HCT116 (cell line): ENCODE measurements at regions not wholly inside any gene's neighbourhood (a gene's known extent, or its start where the extent isn't known, plus 50 kb on each side); places are given as distances from the start of the nearest gene placed in this dataset.

ENCODE experiments used
- ATAC-seq: fragments of 200-7000 bp; cut with Tn5 transposase; 2 replicates; pipeline ENCODE4 v1.9.1; 2020; ENCODE audit warnings: mild to moderate bottlenecking, moderate library complexity
- BruUV-seq: library from RNA; stranded (reverse); fragments of 400-500 nt; replicated peaks from 2 replicates; lab custom pipeline; 2021; lab: Mats Ljungman, UMichigan
- CTCF ChIA-PET: fragments of 300-600 bp; sonication (Branson Sonifier 250); formaldehyde crosslinking; loops from one replicate; lab custom pipeline; 2021; ENCODE audit warnings: antibody characterized with exemption; lab: Charles Lee
- POLR2A ChIA-PET: fragments of 300-600, 350-600 bp; sonication (Branson Sonifier 250); formaldehyde crosslinking; loops from one replicate; lab custom pipeline; 2021; ENCODE audit warnings: antibody characterized with exemption; lab: Charles Lee
- RAD21 ChIA-PET, 2 experiments: fragments of 300-600 bp; sonication (Branson Sonifier 250); formaldehyde crosslinking; loops; one replicate each; lab custom pipeline; 2023; ENCODE audit warnings: low total read pairs in 2 of 2; ENCODE audit not compliant: uncharacterized antibody in 2 of 2, unreplicated experiment in 2 of 2, low non-redundant PET in 1 of 2; lab: Charles Lee
- DNase-seq: peaks from one replicate; pipeline ENCODE4 v3.0.0-alpha.2; 2010; ENCODE audit warnings: low read depth, low spot score
- H2AFZ ChIP-seq: fragments of 200-600 bp; shearing (Covaris generic), sonication (generic); 2 replicates; pipeline ENCODE4 v1.6.1; 2017; ENCODE audit warnings: low read depth, mixed run types, mixed read lengths, antibody characterized with exemption, low read length; ENCODE audit not compliant: poor library complexity, severe bottlenecking
- H3K27ac ChIP-seq: 2 replicates; pipeline ENCODE4 v1.5.1; 2012; ENCODE audit warnings: low read depth, low read length
- H3K27me3 ChIP-seq: fragments of 200-600 bp; sonication (generic); 2 replicates; pipeline ENCODE4 v1.6.1; 2016; ENCODE audit warnings: mixed run types, low read length, mixed read lengths; ENCODE audit not compliant: insufficient read depth
- H3K36me3 ChIP-seq, 2 experiments: fragments of 200-500 bp in 1 of 2; fragments of 200-600 bp in 1 of 2; sonication (Bioruptor generic) in 1 of 2; sonication (generic) in 1 of 2; 2 replicates each; pipeline versions ENCODE4 v1.5.1 to v1.6.1; 2014 to 2016; ENCODE audit warnings: low read length in 2 of 2, inconsistent platforms in 1 of 2, mixed read lengths in 1 of 2, mixed run types in 1 of 2; ENCODE audit not compliant: insufficient read depth in 2 of 2, control insufficient read depth in 1 of 2
- H3K4me1 ChIP-seq, 2 experiments: fragments of 200-600 bp in 1 of 2; sonication (generic) in 1 of 2; 2 replicates each; pipeline versions ENCODE4 v1.5.1 to v1.6.1; 2012 to 2017; ENCODE audit warnings: low read length in 2 of 2, inconsistent platforms in 1 of 2, mild to moderate bottlenecking in 1 of 2, mixed read lengths in 1 of 2, mixed run types in 1 of 2, moderate library complexity in 1 of 2; ENCODE audit not compliant: insufficient read depth in 2 of 2, control insufficient read depth in 1 of 2
- H3K4me2 ChIP-seq: fragments of 200-600 bp; sonication (generic); 2 replicates; pipeline ENCODE4 v1.6.1; 2017; ENCODE audit warnings: mixed run types, low read length, mixed read lengths
- H3K4me3 ChIP-seq, 2 experiments: fragments of 200-600 bp in 1 of 2; sonication (generic) in 1 of 2; replicated peaks in 1 of 2; 2 replicates each; pipeline ENCODE4 v1.5.1; 2011 to 2016; ENCODE audit warnings: low read length in 2 of 2, control low read depth in 1 of 2, low read depth in 1 of 2, mild to moderate bottlenecking in 1 of 2, mixed read lengths in 1 of 2, mixed run types in 1 of 2
- H3K79me2 ChIP-seq: fragments of 200-600 bp; sonication (generic); 2 replicates; pipeline ENCODE4 v1.6.1; 2017; ENCODE audit warnings: mild to moderate bottlenecking, mixed run types, low read length, moderate library complexity, mixed read lengths; ENCODE audit not compliant: insufficient read depth
- H3K9ac ChIP-seq: fragments of 200-600 bp; sonication (generic); 2 replicates; pipeline ENCODE4 v1.6.1; 2016; ENCODE audit warnings: low read length, mixed read lengths
- H3K9me2 ChIP-seq: fragments of 200-600 bp; sonication (generic), shearing (Covaris generic); 2 replicates; pipeline ENCODE4 v1.6.1; 2017; ENCODE audit warnings: mixed run types, mild to moderate bottlenecking, moderate library complexity; ENCODE audit not compliant: insufficient read depth
- H3K9me3 ChIP-seq, 2 experiments: fragments of 200-500 bp in 1 of 2; fragments of 200-600 bp in 1 of 2; sonication (Bioruptor generic) in 1 of 2; sonication (generic) in 1 of 2; 2 replicates each; pipeline ENCODE4 v1.6.1; 2014 to 2017; ENCODE audit warnings: low read length in 2 of 2, mixed read lengths in 2 of 2, inconsistent platforms in 1 of 2, low read depth in 1 of 2, mild to moderate bottlenecking in 1 of 2, mixed run types in 1 of 2, moderate library complexity in 1 of 2; ENCODE audit not compliant: control insufficient read depth in 1 of 2, insufficient read depth in 1 of 2
- H4K20me1 ChIP-seq: fragments of 200-600 bp; sonication (generic), shearing (Covaris generic); 2 replicates; pipeline ENCODE4 v1.6.1; 2017; ENCODE audit warnings: mixed run types, mild to moderate bottlenecking, moderate library complexity; ENCODE audit not compliant: insufficient read depth
- EGR1 ChIP-seq: IDR thresholded peaks from 2 replicates; pipeline ENCODE4 v1.6.1; 2012; ENCODE audit warnings: low read depth
- EZH2 ChIP-seq: fragments of 200-600 bp; sonication (generic); IDR thresholded peaks from 2 replicates; pipeline ENCODE4 v1.6.1; 2017; ENCODE audit warnings: antibody characterized with exemption, mixed run types
- EZH2phosphoT487 ChIP-seq: fragments of 200-600 bp; IDR thresholded peaks from 2 replicates; pipeline ENCODE4 v1.6.1; 2018; ENCODE audit warnings: antibody characterized with exemption, borderline replicate concordance
- JUND ChIP-seq: IDR thresholded peaks from 2 replicates; pipeline ENCODE4 v1.6.1; 2012
- POLR2A ChIP-seq: IDR thresholded peaks from 2 replicates; pipeline ENCODE4 v1.7.0; 2011; ENCODE audit warnings: borderline replicate concordance; ENCODE audit not compliant: insufficient read depth, insufficient read length; ENCODE audit errors: extremely low read depth
- POLR2AphosphoS5 ChIP-seq: IDR thresholded peaks from 2 replicates; pipeline ENCODE4 v1.6.1; 2011; ENCODE audit warnings: mild to moderate bottlenecking, low read depth, low read length, moderate library complexity
- SIN3A ChIP-seq: IDR thresholded peaks from 2 replicates; pipeline ENCODE4 v1.6.1; 2012; ENCODE audit warnings: low read depth
- YY1 ChIP-seq: IDR thresholded peaks from 2 replicates; pipeline ENCODE4 v1.6.1; 2011; ENCODE audit warnings: low read length, low read depth, moderate library complexity, mild to moderate bottlenecking; ENCODE audit not compliant: insufficient replicate concordance; ENCODE audit errors: extremely low read depth
- ZFX ChIP-seq: fragments of 450-650 bp; IDR thresholded peaks from 2 replicates; pipeline ENCODE4 v1.6.1; 2017
- intact Hi-C: fragments of 100-400 bp; cut with micrococcal nuclease; formaldehyde crosslinking; loops from 2 replicates; pipeline ENCODE4 v1.10.0; 2022
- TF ChIP-seq, protein P1 (sequence below): IDR thresholded peaks from 2 replicates; pipeline ENCODE4 v1.6.1; 2012; ENCODE audit warnings: low read depth

DNA sequence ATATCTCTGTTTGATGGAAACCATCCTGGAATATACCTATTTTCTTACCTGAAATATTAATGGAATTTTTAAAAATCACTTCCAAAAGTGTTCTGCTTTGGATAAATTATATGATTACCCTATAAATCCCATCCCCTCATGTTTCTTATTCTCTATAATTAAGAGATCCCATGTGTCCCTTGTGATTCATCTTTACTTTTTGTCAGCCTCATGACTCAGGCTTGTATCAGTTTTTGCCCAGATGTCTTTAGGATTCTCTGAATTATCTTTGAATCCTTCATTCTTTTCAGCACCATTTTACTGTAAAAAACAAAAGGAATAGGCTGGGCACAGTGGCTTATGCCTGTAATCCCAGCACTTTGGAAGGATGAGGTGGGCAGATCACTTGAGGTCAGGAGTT, 804.5 kb upstream of the CITED2 start (continued):
- TF ChIP-seq, protein P1, sequence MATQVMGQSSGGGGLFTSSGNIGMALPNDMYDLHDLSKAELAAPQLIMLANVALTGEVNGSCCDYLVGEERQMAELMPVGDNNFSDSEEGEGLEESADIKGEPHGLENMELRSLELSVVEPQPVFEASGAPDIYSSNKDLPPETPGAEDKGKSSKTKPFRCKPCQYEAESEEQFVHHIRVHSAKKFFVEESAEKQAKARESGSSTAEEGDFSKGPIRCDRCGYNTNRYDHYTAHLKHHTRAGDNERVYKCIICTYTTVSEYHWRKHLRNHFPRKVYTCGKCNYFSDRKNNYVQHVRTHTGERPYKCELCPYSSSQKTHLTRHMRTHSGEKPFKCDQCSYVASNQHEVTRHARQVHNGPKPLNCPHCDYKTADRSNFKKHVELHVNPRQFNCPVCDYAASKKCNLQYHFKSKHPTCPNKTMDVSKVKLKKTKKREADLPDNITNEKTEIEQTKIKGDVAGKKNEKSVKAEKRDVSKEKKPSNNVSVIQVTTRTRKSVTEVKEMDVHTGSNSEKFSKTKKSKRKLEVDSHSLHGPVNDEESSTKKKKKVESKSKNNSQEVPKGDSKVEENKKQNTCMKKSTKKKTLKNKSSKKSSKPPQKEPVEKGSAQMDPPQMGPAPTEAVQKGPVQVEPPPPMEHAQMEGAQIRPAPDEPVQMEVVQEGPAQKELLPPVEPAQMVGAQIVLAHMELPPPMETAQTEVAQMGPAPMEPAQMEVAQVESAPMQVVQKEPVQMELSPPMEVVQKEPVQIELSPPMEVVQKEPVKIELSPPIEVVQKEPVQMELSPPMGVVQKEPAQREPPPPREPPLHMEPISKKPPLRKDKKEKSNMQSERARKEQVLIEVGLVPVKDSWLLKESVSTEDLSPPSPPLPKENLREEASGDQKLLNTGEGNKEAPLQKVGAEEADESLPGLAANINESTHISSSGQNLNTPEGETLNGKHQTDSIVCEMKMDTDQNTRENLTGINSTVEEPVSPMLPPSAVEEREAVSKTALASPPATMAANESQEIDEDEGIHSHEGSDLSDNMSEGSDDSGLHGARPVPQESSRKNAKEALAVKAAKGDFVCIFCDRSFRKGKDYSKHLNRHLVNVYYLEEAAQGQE, result no peak
- TF ChIP-seq POLR2AphosphoS5 (no peak), JUND (no peak)

GRCh38 chr6:140178520-140178919, 804.1 kb upstream of the CITED2 start:
- no peak overlapping the region for H3K4me2 ChIP-seq
- intact Hi-C loops, result no loop called here
- H3K9ac ChIP-seq, result no peak overlapping the region
- H3K9me2 ChIP-seq, result no peaks in the 10 kb centered on the region
- ChIA-PET CTCF (no interaction called here), RAD21 (no interaction called here), POLR2A (no interaction called here)
- no peak overlapping the region for H3K27ac ChIP-seq
- no peak for TF ChIP-seq SIN3A
- no peak for TF ChIP-seq EGR1
- no peak for TF ChIP-seq POLR2A
- no peak for TF ChIP-seq EZH2
- no peak for TF ChIP-seq YY1
- TF ChIP-seq EZH2phosphoT487, result no peak
- no peak for TF ChIP-seq JUND
- TF ChIP-seq, protein P1, result no peak
- no peak for TF ChIP-seq ZFX
- H2AFZ ChIP-seq, result no peak overlapping the region
- H3K36me3 ChIP-seq, result no peaks in the 10 kb centered on the region
- no peaks in the 10 kb centered on the region for H3K9me3 ChIP-seq
- no peaks in the 10 kb centered on the region for H3K79me2 ChIP-seq
- BruUV-seq, result no TSS peak
- H3K4me1 ChIP-seq, result no peaks in the 10 kb centered on the region
- no peaks in the 10 kb centered on the region for H3K27me3 ChIP-seq
- H3K4me3 ChIP-seq, result no peak overlapping the region
- H4K20me1 ChIP-seq, result no peaks in the 10 kb centered on the region
- DNase-seq (no peak), ATAC-seq (no peak)
